Activated CD4-positive, alpha-beta T cell treated with anti-CD3 and anti-CD28 coated beads, Interleukin-2, Interleukin-4, amounts not matched to agents 100 ng/mL and 50 ng/mL, durations not matched to agents 16 hours and 8 hours (primary cell): ENCODE measurements at regions not wholly inside any gene's neighbourhood (a gene's known extent, or its start where the extent isn't known, plus 50 kb on each side); places are given as distances from the start of the nearest gene placed in this dataset.
"Not testable (repeated sequence)": the region's sequence is repeated elsewhere in the genome, so short reads cannot be mapped to it uniquely, and the experiment has no call there.

ENCODE experiments used
- DNase-seq: peaks from one replicate; pipeline ENCODE4 v3.0.0-alpha.2; 2020; ENCODE audit warnings: low spot score

DNA sequence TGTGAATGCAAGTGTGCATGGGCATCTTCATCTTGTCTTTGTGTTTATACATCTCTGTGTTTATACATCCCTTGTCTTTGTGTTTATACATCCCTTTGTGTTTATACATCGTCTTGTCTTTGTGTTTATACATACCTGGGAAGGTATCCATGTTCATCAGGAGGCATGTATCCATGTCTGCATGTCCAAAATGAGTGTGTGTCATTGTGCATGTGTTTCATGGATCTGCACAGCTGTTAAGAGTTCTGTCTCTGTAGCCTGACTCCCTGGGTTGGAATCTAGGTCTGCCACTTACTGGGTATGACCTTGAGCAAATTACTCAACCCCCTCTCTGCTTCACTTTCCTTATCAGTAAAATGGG lies 50.1 kb upstream of the SIRPA start:
- DNase-seq, result no peak

DNA sequence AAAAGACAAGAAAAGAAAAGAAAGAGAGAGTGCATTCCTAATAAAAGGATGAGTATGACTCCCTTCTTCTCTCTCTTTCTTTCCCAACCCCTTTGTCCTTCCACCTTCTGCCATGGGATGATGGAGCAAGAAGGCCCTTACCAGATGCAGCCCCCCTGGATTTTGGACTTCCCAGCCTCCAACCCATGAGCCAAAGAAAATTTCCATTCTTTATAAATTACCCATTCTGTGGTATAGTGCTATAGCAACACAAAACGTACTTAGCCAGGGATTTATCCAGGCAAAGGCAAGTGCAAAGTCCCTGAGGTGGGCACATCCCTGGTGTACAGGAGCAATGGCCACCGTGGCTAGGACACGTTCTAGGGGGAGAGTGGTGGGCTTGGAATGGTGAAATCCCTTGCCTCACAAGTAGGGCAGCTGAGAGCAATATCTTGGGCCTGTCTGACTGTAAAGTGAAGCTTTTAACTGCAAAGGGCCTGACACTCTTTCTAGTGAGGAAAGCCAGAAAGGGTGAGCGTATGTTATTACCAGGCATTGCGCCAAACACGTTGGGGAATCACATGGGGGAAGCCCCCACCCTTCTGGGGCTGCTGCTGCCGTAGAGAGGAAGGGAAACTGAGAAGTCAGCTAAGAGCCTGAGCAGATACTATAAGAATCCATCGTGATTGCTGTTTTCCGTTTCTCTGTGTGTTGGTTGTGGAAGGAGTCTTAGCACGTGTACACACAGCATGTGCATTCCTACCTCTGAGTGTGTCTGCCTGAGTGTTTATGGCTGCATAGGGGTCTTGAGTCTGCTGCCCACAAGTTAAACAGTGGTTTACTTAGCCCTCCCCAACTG lies 50.7 kb upstream of the SIRPA start:
- DNase-seq, result peak; percentile 24

DNA sequence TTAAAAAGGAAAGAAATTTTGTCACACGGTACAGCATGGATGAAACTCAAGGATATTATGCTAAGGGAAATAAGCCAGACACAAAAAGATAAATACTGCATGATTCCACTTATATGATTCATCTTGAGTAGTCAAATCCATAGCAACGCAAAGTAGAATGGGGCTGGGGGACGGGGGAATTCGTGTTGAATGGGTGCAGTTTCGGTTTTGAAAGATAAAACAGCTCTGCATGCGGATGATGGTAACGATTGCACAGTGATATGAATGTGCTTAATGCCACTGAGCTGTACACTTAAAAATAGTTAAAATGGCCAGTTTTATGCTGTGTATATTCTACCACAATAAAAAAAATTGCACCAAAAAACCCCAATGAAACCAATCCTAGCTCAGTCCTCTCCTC lies 52.9 kb upstream of the SIRPA start:
- no peak for DNase-seq

DNA sequence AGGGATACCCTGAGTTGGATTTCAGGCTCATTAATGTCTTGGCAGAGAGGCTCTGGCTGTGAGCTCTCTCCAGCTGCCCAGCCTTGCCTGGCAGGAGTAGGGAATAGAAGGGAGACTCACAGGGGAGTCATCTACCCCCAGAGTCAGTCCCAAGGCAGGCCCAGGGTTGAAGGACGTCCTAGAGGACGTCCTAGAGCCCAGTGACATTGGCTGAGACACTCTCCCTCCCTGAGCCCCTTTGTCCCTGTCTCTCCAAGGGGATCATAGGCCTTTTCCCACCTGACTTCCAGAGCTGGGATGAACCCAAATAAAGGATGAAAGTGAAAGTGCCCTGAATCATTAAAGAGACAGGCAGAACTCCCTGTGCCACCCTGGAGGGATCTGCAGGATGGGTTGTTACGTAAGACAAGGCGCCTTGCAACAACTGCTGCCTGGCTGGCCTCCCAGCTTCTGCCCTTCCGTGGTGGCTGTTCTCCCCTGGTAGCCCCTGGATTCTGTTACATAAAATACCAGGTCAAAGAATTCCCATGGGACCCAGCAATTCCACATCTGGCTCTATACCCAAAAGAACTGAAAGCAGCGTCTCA lies 53.6 kb upstream of the SIRPA start:
- no peak for DNase-seq

DNA sequence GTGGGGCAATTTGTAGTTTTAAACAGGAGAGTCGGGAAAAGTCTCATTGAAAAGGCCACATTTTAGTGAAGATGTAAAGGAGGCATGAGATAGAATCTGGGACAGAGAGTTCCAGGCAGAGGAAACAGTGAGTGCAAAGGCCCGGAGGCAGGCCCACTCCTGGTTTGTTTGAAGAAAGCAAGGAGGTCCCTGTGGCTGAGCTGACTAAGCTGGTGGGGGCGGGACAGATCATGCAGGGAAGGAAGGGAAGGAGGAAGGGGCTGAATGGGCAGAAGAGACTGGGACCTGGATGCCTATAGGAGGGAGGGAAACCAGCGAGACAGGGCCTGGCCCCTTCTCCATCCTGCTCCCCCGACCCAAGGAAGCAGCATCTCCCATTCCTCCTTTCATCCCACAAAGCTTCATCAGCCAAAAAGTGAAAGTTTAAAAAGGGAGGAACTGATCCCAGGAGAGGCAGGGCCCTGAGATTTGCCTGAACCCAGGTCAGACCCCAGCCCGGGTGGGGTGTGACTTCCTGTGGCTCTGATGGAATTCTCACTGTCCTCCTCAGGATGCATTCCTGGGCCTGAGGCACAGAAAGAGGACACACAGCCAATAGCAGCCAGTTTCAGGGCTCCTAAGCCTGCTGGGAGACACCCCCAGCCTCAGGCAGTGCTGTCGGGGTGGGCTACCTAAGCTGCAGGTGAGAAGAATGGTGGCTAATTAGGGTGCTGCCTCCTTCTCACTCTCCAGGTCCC lies 54.2 kb upstream of the SIRPA start:
- DNase-seq, result no peak

DNA sequence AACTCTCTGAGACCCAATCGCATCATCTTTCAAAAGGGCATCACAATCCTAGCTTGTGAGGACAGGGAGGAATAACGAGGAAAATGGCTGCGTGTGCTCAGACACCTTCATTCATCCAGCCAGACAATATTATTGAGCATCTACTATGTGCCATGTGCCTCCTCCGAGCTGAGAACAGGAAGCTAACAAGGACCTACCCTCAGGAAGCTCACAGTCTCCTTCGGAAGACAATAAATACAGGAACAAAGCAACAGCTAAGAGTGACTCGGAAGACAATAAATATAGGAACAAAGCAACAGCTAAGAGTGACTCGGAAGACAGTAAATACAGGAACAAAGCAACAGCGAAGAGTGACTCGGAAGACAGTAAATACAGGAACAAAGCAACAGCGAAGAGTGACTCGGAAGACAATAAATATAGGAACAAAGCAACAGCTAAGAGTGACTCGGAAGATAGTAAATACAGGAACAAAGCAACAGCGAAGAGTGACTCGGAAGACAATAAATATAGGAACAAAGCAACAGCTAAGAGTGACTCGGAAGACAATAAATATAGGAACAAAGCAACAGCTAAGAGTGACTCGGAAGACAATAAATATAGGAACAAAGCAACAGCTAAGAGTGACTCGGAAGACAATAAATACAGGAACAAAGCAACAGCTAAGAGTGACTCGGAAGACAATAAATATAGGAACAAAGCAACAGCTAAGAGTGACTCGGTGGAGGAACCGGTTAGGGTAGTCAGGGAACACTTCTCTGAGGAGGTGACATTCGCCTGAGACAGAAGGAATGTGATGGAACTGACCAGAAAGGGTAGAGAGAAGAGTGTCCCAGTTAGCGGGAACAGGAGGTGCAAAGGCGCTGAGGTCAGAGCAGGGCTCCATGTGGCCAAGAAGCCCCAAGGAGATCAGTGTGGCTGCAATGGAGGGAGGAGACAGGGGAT lies 55.6 kb upstream of the SIRPA start:
- not testable (repeated sequence) for DNase-seq

DNA sequence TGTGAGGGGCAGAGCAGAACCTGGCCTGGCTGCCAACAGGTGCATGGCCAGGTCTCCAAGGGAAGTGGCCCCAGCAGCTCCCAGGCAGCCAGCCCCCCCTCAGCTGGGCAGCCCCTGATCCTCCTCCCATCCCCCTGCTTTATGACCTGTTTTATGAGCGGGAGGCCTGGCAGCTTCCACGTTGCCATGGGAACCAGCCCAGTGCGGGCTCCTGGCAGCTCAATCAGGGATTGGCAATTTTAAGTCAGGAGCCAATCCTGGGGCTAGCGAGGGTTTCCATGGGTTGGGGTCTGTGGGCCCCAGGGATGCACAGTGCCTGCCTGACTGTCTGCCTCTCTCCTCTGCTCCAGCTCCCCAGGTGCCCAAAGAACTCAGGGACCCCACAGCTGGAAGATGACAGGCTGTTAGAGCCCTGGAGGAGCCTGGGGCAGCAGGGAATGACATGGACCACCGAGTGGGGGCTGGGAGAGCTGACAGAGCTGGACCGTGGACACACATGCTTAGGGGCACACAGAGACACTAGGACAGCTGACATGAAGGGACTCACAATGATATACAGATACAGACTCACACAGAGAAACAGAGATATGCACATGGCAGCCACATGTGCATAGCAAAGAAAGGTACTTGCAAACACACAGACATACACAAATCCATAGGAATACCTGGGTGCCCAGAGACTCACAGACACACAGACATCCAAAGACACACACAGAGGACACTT lies 56.5 kb upstream of the SIRPA start:
- no peak for DNase-seq

DNA sequence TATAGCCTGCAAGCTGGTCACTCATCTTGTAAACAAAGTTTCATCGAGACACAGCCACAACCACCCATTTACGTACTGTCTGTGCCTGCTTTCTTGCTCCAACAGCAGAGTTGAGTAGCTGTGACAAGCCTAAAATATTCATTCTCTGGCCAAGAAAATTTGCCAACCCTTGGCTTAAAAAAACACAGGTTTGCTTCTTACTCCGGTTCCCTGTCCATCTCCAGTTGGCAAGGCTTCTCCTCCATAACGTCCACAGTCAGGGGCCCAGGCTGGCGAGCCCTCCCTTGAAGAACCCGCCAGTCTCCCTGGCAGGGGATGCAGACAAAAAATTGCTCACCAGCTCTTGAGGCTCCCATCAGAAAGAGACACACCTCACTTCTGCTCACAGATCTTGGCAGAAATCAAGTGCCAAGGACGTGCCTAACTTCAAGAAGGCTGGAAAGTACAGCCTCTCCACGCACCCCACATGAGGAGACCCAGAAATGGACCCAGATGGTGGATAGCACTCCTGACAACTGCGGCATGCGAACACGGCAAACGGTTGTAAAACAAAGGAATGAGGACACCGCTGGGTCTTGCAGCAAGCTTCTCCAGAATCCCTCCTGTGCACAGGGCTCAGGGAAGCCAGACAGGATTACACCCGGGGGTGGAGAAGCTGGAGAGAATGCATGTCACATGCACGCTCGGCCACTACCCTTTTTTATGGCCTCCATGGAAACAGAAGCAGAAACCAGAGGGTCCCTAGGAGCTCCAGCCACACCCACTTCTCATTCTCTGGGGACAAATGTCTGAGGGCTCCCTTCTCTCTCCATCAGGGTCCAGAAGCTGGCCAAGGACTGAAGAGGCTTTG lies 59.8 kb upstream of the SIRPA start:
- DNase-seq, result no peak

DNA sequence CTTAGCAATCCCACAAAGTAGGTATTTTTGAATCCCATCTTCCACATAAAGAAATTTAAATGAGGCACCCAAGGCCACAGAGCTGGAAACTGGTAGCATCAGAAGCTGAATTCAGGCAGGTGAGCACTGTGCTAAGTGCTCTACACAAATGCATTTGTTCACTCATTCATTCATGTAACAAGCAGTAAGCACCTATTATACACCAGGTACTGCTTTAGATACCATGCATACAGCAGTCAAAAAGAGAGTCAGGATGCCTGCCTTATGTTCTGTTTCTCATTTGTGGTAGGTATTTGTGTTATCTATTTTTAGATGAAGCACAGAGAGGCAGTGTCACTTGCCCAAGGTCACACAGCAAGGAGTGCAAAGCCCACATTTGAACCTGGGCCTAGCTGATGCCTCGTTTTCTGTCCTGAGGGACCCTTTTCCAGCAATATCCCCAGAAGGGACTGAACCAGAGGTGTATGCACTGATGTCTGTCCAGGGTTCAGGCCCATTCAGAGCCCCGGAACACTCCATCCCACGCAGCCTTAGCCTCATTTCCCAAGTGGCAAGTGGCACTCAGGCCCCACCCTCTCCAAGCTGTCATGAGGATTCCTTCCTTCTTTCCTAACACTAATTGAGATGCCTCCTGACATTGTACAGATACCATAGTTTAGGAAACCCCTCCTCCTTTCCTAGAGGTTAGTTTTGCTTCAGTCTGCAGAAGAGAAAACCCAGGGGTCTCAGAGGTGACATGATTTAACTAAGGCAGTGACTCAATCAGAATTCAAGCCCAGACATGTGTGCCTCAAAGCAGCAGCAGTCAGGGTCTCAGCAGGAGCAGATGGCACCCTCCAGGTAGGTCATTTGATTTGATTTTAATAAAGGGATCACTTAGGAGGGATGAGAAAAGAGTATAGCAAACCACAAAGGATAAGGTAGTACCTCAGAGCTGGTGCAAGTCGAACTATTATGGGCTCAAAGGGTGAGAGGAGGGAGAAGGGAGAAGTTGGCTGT lies 61.2 kb upstream of the SIRPA start:
- no peak for DNase-seq

DNA sequence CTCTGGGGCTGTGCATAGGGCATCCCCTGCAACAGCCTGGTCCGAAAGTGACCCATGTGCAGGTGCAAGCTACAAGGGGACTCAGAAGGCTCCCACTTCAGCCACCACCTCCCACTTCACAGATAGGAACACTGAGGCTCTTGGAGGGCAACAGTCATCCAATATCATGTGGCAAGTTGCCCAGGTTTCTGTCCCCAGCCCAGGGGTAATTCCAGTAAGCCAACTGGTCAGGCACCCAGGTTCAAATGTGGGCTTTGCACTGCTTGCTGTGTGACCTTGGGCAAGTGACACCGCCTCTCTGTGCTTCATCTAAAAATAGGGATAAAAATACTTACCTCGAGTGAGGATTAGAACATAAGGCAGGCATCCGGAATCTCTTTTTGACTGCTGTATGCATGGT lies 62.0 kb upstream of the SIRPA start:
- DNase-seq, result no peak

DNA sequence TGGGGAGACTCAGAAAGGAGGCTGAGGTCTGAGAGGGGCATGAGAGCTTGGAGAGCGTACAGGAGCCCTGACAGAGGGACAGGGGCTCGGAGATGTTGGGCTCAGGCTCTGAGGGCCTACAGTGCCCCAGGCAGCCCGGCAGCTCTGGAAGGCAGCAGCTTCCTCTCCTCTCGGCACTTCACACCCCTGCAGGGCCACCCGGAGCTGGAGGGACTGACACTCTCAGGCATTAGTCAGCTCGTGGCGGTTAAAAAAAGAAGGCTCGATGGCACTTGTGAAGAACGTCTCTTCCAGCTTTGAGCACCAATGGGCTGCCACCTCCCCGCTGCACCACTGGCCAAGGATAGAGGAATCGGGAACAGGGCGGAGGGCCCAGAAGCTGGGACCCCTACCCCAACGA lies 62.6 kb upstream of the SIRPA start:
- no peak for DNase-seq

DNA sequence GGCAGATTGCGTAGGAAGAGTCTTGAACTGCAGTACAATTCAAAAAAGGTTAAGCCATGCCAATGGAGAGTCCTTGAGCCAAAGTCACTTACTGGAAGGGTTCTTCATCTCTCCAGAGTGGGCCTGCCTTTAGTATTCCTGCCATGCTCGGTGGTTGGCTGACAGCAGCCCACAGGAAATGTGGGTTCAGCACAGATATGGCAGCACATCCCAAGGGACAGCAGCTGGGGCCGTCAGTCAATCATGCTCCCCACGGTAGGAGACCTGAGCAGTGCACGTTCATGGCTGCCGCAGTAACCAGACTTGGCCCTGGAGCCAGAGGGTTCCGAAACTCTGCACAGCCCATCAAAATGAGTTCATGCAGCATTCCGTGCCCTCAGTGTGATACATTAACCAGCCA lies 63.6 kb upstream of the SIRPA start:
- DNase-seq, result no peak

DNA sequence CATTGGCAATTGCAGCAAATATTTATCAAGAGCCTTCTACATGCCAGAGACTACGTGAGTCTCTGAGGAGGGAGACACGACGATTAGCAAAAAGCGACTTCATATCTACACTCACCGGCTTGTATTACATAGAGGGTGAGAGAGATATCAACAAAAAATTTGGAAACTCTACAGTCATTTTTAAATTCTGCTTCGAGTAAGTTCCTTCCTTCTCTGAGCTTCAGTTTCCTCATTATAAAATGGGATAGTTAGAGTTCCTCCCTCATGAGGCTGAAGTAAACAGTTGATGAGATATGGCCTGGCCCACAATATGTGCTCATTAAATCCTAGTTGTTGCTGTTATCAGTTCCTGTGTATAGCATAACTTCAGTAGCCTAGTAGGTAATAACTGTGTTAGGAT lies 64.1 kb upstream of the SIRPA start:
- no peak for DNase-seq

DNA sequence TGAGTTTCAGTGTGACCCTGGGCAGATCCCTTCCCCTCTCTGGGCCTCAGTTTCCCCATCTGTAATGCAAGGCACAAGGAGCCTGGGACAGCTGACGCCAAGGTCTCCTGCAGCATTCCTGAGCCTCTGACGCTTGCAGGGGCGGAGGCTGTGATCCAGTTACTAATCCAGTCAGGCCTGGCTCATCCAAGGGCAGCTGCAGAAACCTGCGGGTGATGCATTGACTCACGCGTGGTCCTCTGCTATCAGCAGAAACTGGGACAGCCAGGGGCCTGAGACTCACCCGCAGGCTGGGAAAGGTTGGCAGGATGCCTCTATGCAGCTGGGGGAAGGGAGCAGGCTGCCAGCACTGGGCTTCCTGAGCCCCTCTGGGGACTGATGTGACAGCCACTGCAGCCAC lies 65.0 kb upstream of the SIRPA start:
- DNase-seq, result no peak

DNA sequence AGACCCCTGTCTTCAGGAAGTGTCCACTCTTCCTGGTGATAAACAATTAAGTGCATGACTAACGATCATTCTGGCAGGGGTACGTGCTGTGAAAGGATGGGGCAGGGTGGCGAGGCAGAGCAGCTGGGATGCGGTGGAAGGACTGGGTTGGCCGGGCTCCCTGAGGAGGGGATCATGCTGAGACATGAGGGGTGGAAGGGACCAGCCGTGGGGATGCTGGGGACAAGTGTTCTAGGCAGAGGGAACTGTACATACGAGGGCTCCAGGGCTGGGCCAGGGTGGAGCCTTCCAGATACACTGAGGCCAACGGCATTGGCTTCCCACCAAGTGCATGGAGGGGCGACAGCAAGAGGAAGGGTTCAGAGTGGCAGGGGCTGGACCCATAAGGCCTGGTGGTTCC lies 65.7 kb upstream of the SIRPA start:
- no peak for DNase-seq

DNA sequence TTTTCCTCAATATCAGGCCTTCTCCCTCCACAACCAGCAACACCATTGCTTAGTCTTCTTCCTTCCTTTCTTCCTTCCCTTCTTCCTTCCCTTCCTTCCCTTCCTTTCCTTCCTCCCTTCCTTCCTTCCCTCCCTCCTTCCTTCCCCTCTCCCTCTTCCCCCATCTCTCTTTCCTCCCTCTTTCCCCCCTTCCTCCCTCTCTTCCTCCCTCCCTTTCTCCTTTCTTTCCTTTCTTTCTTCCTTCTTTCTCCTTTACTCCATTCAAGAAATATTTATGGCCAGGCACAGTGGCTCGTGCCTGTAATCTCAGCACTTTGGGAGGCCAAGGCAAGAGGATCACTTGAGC lies 66.4 kb upstream of the SIRPA start:
- DNase-seq, result no peak

DNA sequence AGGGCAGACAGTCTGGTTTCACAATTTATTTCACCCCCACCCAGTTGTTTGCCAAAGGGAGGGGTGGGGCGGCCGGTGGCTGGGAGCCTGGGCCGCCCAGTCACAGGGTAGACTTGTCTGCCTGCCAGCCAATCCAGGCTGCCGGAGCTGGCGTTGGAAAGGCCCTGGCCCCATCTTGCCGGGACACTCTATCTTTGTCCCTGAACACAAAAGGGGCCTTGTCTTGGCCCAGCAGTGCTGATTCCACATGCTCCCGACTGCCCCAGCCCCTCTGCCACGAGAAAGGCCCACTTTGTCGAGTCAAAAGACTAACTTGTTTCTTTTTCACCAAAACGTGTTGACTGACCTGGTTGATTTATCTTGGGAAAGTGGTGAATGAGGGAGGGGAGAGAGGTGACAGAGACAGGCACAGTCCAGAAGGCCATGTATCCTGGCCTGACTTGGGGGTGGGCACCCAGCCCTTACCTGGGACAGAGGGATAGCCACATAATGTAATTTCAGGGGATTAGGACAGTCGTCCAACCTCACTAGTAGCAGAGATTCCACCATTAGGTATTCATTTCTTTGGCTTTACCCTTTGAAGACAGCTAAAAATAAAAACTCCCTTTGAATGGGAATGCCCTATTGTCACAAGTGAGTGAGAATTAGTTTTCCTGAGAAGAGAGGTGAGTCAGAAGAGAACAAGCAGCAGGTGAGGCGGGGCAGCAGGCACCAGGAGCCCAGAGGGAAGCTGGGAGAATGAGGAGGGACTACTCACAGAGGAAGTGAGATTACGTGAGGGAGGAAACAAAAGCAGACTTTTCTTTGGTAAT lies 67.0 kb upstream of the SIRPA start:
- no peak for DNase-seq

DNA sequence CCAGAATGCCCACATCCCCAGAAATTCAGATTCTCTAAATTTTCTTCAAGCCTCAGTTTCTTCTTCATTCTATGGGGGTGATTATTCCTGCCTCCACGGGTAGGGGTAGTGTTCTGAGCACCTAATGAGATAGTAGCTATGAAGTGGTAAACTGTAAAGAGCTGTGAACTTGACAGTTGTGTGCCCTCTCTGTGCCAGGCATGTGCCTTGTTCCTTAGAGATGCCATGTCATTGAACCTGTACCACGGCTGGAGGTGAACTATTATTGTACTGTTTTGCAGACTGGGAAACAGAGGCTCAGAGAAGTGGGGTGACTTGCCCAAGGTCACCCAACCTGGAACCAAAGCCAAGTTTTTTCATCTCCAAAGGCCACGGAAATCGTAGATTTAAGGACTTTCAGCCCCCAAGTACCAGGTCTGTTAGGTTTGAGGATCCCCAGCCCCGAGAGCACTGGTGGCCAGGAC lies 67.7 kb upstream of the SIRPA start:
- no peak for DNase-seq
